ENCODE measurements at regions not wholly inside any gene's neighbourhood (a gene's known extent, or its start where the extent isn't known, plus 50 kb on each side); places are given as distances from the start of the nearest gene placed in this dataset.
A peak's percentile ranks its signal among the peaks of the same experiment; 100 is the strongest.

DNA sequence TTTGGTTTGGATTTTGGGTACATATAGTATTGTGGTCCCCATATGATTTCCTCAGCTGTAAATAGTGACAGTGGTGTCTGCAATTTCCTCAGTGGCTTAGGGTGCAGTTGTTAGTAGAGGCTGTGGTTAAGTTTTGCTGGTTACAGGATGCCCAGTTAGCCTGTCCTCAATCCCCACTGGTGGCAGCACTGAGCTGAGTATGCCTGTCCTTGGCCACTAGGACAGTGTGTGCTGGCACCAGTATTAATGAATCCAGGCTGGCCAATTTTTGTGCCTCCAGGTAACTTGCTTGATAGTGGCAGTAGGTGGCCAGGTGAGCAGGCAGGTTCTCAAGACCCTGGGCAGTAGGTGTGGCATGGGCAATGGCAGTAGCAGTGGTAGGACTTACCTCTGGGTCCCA lies 973.1 kb downstream of the TMEM182 start:
- no peak for ATAC-seq (replicated peaks in 6 of 8)
- in situ Hi-C loops (cut with MboI; ENCODE audit: low pct_unique_long_range_greater_than_20kb in 2 of 9, low sequenced_read_pairs in 9 of 9, unreplicated experiment in 9 of 9): no loop called here
- H3K4me1 ChIP-seq (replicated peaks in 1 of 2): no peaks in the 10 kb centered on the region
- no peak overlapping the region for H3K4me3 ChIP-seq
- no peak overlapping the region for H3K27ac ChIP-seq

DNA sequence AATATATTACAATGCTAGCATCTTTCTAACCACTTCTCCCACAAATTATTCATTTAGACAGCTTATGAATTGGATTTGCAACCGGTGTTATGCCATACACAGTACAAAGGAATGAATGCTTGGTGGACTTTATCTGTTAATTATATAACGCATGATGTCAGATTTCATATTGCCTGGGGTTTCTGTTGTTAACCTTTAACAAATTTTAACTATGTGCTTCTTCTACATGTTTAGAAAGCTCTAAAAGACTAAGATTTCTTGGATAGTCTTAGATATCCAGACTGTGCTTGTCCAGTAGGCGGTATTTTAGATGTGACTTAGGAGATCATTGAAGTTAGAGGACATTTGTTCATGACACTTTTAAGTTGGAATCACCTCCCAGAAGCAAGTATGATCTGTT lies 976.3 kb downstream of the TMEM182 start:
- WGBS, 10 experiments: 24 to 100% (median 80%) methylated on average over 1 to 3 of the region's 3 CpGs; no CpG with 5 or more reads in 1 of the 10 experiments
- Histone ChIP-seq H3K4me1 (replicated peaks in 1 of 2) (peaks cover 0 to 3% of the 10 kb centered on the region in 2 donors), H3K4me3 (no peak overlapping the region), H3K27ac (no peak overlapping the region)
- in situ Hi-C loops (cut with MboI; ENCODE audit: low pct_unique_long_range_greater_than_20kb in 2 of 9, low sequenced_read_pairs in 9 of 9, unreplicated experiment in 9 of 9): no loop called here
- no peak for ATAC-seq (replicated peaks in 6 of 8)

GRCh38 chr2:103738606-103739005 lies 976.8 kb downstream of the TMEM182 start:
- Histone ChIP-seq H3K4me3 (no peak overlapping the region), H3K27ac (no peak overlapping the region), H3K4me1 (replicated peaks in 1 of 2) (peaks cover 0 to 3% of the 10 kb centered on the region in 2 donors)
- in situ Hi-C loops (cut with MboI; ENCODE audit: low pct_unique_long_range_greater_than_20kb in 2 of 9, low sequenced_read_pairs in 9 of 9, unreplicated experiment in 9 of 9): no loop called here
- no peak for ATAC-seq (replicated peaks in 6 of 8)
- WGBS, 10 experiments: 0 to 86% (median 67%) methylated on average over 1 of the region's 1 CpG; no CpG with 5 or more reads in 1 of the 10 experiments

- H3K4me1 ChIP-seq (replicated peaks in 1 of 2): peaks cover 0 to 3% of the 10 kb centered on the region in 2 donors
- H3K27ac ChIP-seq: no peak overlapping the region
- 0 to 100% (median 75%) methylated on average over 1 to 3 of the region's 3 CpGs; no CpG with 5 or more reads in 1 of the 10 experiments for WGBS, 10 experiments
- H3K4me3 ChIP-seq: no peak overlapping the region
- ATAC-seq (replicated peaks in 6 of 8): no peak
- in situ Hi-C loops (cut with MboI; ENCODE audit: low pct_unique_long_range_greater_than_20kb in 2 of 9, low sequenced_read_pairs in 9 of 9, unreplicated experiment in 9 of 9): no loop called here
Observed at GRCh38 chr2:103739186-103739585, 977.4 kb downstream of the TMEM182 start.

DNA sequence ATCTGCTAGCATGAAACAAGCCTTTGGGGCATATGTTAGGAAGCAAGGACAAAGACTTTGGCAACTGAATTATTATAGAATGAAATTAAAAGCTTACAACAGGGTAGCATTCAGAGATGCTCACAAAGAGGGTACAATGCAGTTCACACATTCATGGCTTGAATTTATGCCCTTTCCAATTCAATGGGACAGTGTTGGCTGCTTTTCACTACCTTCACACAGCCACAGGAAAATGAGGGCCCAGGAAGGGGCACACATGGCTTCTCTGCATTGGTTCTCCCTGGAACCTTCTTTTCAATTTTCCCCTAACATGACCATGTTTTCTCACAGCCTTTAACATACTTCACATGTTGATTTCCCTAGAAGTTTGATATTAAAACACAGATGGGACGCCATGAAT lies 978.1 kb downstream of the TMEM182 start:
- in situ Hi-C loops (cut with MboI; ENCODE audit: low pct_unique_long_range_greater_than_20kb in 2 of 9, low sequenced_read_pairs in 9 of 9, unreplicated experiment in 9 of 9): no loop called here
- Histone ChIP-seq H3K27ac (no peak overlapping the region), H3K4me1 (replicated peaks in 1 of 2) (peaks cover 0 to 3% of the 10 kb centered on the region in 2 donors), H3K4me3 (no peak overlapping the region)
- 0 to 100% (median 100%) methylated on average over 1 of the region's 1 CpG; no CpG with 5 or more reads in 3 of the 10 experiments for WGBS, 10 experiments
- peak in 1 of 8 experiments; percentile 21 for ATAC-seq (replicated peaks in 6 of 8)

DNA sequence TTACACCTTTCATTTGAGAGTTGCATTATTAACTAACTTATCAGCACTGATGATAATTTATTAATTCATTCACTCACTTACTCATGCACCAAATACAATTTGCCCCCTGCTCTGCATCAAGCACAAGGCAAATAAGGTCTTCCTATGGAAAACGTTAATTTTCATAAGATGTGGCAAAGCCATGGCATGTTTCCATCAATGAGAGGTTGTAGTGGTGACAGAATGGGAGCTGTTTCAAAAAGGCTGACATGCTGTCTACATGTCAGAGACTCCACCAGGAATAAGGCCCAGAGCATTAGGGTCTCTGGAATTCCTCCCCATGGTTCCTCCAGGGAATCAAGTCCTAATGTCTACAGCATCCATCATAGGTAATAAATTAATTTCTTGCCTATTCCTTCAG lies 978.8 kb downstream of the TMEM182 start:
- H3K27ac ChIP-seq: no peak overlapping the region
- ATAC-seq (replicated peaks in 6 of 8): no peak
- no peak overlapping the region for H3K4me3 ChIP-seq
- WGBS, 10 experiments: 27 to 100% (median 100%) methylated on average over 1 of the region's 1 CpG; no CpG with 5 or more reads in 5 of the 10 experiments
- in situ Hi-C loops (cut with MboI; ENCODE audit: low pct_unique_long_range_greater_than_20kb in 2 of 9, low sequenced_read_pairs in 9 of 9, unreplicated experiment in 9 of 9): no loop called here
- H3K4me1 ChIP-seq (replicated peaks in 1 of 2): peaks cover 0 to 3% of the 10 kb centered on the region in 2 donors

- peak in 5 of 8 experiments; percentile 64 to 98 (median 79) for ATAC-seq (replicated peaks in 6 of 8)
- Histone ChIP-seq H3K4me3 (no peak overlapping the region), H3K27ac (no peak overlapping the region), H3K4me1 (replicated peaks in 1 of 2) (peaks cover 0 to 3% of the 10 kb centered on the region in 2 donors)
- in situ Hi-C loops (cut with MboI; ENCODE audit: low pct_unique_long_range_greater_than_20kb in 2 of 9, low sequenced_read_pairs in 9 of 9, unreplicated experiment in 9 of 9): no loop called here
Observed at GRCh38 chr2:103743195-103743594, 981.4 kb downstream of the TMEM182 start.

- WGBS, 10 experiments: 0 to 100% (median 81%) methylated on average over 1 to 2 of the region's 2 CpGs
- in situ Hi-C loops (cut with MboI; ENCODE audit: low pct_unique_long_range_greater_than_20kb in 2 of 9, low sequenced_read_pairs in 9 of 9, unreplicated experiment in 9 of 9): no loop called here
- H3K27ac ChIP-seq: no peak overlapping the region
- no peak overlapping the region for H3K4me3 ChIP-seq
- H3K4me1 ChIP-seq (replicated peaks in 1 of 2): no peaks in the 10 kb centered on the region
- ATAC-seq (replicated peaks in 6 of 8): no peak
Observed at GRCh38 chr2:103754530-103754929, 992.7 kb downstream of the TMEM182 start.

DNA sequence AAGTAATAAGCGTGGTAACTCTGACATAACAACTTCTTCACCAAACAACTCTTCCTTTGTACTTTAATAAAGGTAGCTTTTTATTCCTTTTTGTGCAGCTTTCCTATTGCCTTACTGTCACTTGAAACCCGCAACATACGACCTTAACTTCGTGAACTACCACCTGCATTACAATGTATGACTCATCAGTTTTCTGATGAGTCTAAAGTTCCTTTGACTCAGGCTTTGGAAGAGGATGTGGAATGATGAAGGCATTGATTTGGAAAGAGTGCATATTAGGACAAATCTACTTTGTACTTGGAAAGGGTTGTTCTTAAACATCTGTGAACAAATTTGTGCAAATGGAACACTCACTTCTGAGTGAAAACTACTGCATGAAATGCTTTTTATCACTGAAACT lies 1012.1 kb downstream of the TMEM182 start:
- WGBS, 10 experiments: 29 to 72% (median 63%) methylated on average over 2 to 4 of the region's 4 CpGs; no CpG with 5 or more reads in 3 of the 10 experiments
- Histone ChIP-seq H3K4me1 (replicated peaks in 1 of 2) (peaks cover 0 to 3% of the 10 kb centered on the region in 2 donors), H3K4me3 (no peak overlapping the region), H3K27ac (no peak overlapping the region)
- in situ Hi-C loops (cut with MboI; ENCODE audit: low pct_unique_long_range_greater_than_20kb in 2 of 9, low sequenced_read_pairs in 9 of 9, unreplicated experiment in 9 of 9): no loop called here
- no peak for ATAC-seq (replicated peaks in 6 of 8)

DNA sequence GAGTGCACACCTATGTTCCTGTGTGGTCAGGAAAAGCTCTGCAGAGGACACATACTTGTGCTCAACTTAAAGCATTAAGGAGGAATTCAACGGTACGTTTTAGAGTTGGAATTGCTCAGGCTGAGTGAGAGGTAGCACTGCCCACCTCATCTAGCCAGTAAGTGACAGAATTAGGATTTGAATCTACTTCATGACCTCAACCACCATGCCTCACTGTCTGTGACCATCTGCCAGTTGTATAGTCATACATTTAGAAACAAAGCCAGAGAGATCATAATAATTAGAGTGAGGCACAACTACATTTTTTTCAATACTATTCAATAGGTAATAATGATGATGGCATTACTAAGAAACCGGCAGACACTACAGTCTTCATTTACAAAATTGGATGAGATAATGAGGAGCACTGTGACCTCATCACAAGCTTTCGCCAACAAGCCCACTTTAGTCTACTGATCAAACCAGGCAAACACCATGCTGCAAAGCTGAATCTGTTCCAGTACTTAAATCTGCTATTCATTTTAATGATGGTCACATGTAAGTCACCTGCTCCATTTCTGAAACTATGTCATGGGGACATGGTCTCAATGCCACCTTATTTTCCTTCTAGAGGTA lies 1018.4 kb downstream of the TMEM182 start:
- H3K4me1 ChIP-seq (replicated peaks in 1 of 2): peaks cover 16 to 32% of the 10 kb centered on the region in 2 donors
- in situ Hi-C loops (cut with MboI; ENCODE audit: low pct_unique_long_range_greater_than_20kb in 2 of 9, low sequenced_read_pairs in 9 of 9, unreplicated experiment in 9 of 9): no loop called here
- peak overlapping the region in 1 of 2 donors; percentile 42 for H3K27ac ChIP-seq
- ATAC-seq (replicated peaks in 6 of 8): peak in 3 of 8 experiments; percentile 61 to 89 (median 88)
- H3K4me3 ChIP-seq: no peak overlapping the region
- 0 to 100% (median 73%) methylated on average over 1 to 4 of the region's 4 CpGs; no CpG with 5 or more reads in 2 of the 10 experiments for WGBS, 10 experiments

DNA sequence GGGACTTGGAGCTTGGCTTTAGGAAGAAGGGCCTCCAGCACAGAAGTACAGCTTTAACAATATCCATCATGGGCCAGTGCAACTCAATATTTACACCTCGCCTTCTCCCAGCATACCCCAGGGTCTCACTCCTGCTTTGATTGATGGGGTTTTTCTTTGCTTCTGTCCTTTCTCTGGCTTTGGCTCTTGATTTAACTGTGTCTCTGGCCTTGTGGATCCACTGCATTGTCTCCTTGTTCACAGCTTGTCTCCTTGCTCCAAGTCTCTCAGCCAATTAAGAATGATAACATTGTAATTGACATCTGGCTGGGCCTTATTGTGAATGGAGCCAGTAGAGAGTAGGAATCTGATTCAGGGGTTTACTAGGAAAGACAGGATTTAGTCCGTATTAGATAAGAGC lies 1019.5 kb downstream of the TMEM182 start:
- 0 to 83% (median 33%) methylated on average over 1 to 2 of the region's 2 CpGs; no CpG with 5 or more reads in 2 of the 10 experiments for WGBS, 10 experiments
- no peak overlapping the region for H3K4me3 ChIP-seq
- H3K27ac ChIP-seq: peak overlapping the region in 1 of 2 donors; percentile 24
- H3K4me1 ChIP-seq (replicated peaks in 1 of 2): peaks cover 16 to 32% of the 10 kb centered on the region in 2 donors
- in situ Hi-C loops (cut with MboI; ENCODE audit: low pct_unique_long_range_greater_than_20kb in 2 of 9, low sequenced_read_pairs in 9 of 9, unreplicated experiment in 9 of 9): no loop called here
- peak in 5 of 8 experiments; percentile 56 to 92 (median 85) for ATAC-seq (replicated peaks in 6 of 8)

GRCh38 chr2:103784261-103784660 lies 1022.4 kb downstream of the TMEM182 start:
- in situ Hi-C loops (cut with MboI; ENCODE audit: low pct_unique_long_range_greater_than_20kb in 2 of 9, low sequenced_read_pairs in 9 of 9, unreplicated experiment in 9 of 9): no loop called here
- Histone ChIP-seq H3K4me1 (replicated peaks in 1 of 2) (peaks cover 27 to 39% of the 10 kb centered on the region in 2 donors), H3K4me3 (no peak overlapping the region), H3K27ac (no peak overlapping the region)
- WGBS, 10 experiments: 0 to 48% (median 17%) methylated on average over 1 to 2 of the region's 2 CpGs; no CpG with 5 or more reads in 1 of the 10 experiments
- ATAC-seq (replicated peaks in 6 of 8): peak in 3 of 8 experiments; percentile 51 to 66 (median 58)

DNA sequence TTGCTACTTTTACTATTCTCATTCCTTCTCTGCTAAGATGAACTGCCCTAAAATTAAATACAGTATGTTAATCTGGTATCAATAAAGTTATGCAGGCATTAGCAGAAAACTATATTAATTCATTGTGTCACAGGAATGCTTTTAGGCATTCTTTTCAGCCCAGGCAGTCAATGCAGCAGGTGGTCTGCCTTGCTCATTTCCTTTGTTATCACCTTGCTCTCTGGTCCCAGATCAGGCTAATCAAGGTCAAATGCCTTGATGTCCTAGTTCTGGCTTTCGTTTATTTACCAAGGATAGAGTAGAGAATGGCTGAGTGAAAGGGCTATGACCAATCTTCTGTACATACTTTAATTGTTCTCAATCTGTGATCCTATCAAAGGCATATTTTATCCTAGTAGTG lies 1023.6 kb downstream of the TMEM182 start:
- Histone ChIP-seq H3K4me3 (no peak overlapping the region), H3K27ac (no peak overlapping the region), H3K4me1 (replicated peaks in 1 of 2) (peaks cover 31 to 37% of the 10 kb centered on the region in 2 donors)
- in situ Hi-C loops (cut with MboI; ENCODE audit: low pct_unique_long_range_greater_than_20kb in 2 of 9, low sequenced_read_pairs in 9 of 9, unreplicated experiment in 9 of 9): no loop called here
- WGBS, 10 experiments: 0 to 40% (median 7%) methylated on average over 1 of the region's 1 CpG; no CpG with 5 or more reads in 2 of the 10 experiments
- ATAC-seq (replicated peaks in 6 of 8): no peak

- peaks cover 31 to 33% of the 10 kb centered on the region in 2 donors for H3K4me1 ChIP-seq (replicated peaks in 1 of 2)
- no peak for ATAC-seq (replicated peaks in 6 of 8)
- in situ Hi-C loops (cut with MboI; ENCODE audit: low pct_unique_long_range_greater_than_20kb in 2 of 9, low sequenced_read_pairs in 9 of 9, unreplicated experiment in 9 of 9): no loop called here
Observed at GRCh38 chr2:103785956-103786355, 1024.1 kb downstream of the TMEM182 start.

More at GRCh38 chr2:103785956-103786355, 1024.1 kb downstream of the TMEM182 start:
- no peak overlapping the region for H3K4me3 ChIP-seq
- no peak overlapping the region for H3K27ac ChIP-seq

Data from motor neuron (in vitro differentiated cells).